ENCODE measurements at regions not wholly inside any gene's neighbourhood (a gene's known extent, or its start where the extent isn't known, plus 50 kb on each side); places are given as distances from the start of the nearest gene placed in this dataset.

- H3K9me3 ChIP-seq: no peaks in the 10 kb centered on the region
- DNase-seq (peak in 1 of 3 donors; percentile 6), ATAC-seq (no peak)
- TF ChIP-seq CTCF (IDR thresholded peaks at IDR 0.05): no peak
- intact Hi-C loops (cut with DNase I, micrococcal nuclease): no loop called here
- H3K4me1 ChIP-seq (ENCODE audit: low read depth): no peaks in the 10 kb centered on the region
- H3K4me3 ChIP-seq: no peak overlapping the region
- no peaks in the 10 kb centered on the region for H3K36me3 ChIP-seq (ENCODE audit: low read depth)
Observed at GRCh38 chr20:11128220-11128718, 454.5 kb upstream of the JAG1 start.

GRCh38 chr20:11128721-11129120 is 454.9 kb upstream of the JAG1 start:
- H3K4me3 ChIP-seq: no peak overlapping the region
- no peak for ATAC-seq
- intact Hi-C loops (cut with DNase I, micrococcal nuclease): no loop called here
- H3K9me3 ChIP-seq: no peaks in the 10 kb centered on the region
- no peak for DNase-seq
- no peaks in the 10 kb centered on the region for H3K36me3 ChIP-seq (ENCODE audit: low read depth)
- no peak for TF ChIP-seq CTCF (IDR thresholded peaks at IDR 0.05)
- no peaks in the 10 kb centered on the region for H3K4me1 ChIP-seq (ENCODE audit: low read depth)

GRCh38 chr20:11130554-11131166 is 456.9 kb upstream of the JAG1 start:
- intact Hi-C loops (cut with DNase I, micrococcal nuclease): no loop called here
- no peaks in the 10 kb centered on the region for H3K4me1 ChIP-seq (ENCODE audit: low read depth)
- DNase-seq (no peak), ATAC-seq (no peak)
- TF ChIP-seq CTCF (IDR thresholded peaks at IDR 0.05): no peak
- H3K9me3 ChIP-seq: no peaks in the 10 kb centered on the region
- no peak overlapping the region for H3K4me3 ChIP-seq
- H3K36me3 ChIP-seq (ENCODE audit: low read depth): no peaks in the 10 kb centered on the region

GRCh38 chr20:11132819-11133415 is 459.1 kb upstream of the JAG1 start:
- Histone ChIP-seq H3K4me3 (no peak overlapping the region), H3K36me3 (ENCODE audit: low read depth) (no peaks in the 10 kb centered on the region), H3K4me1 (ENCODE audit: low read depth) (no peaks in the 10 kb centered on the region), H3K9me3 (no peaks in the 10 kb centered on the region)
- ATAC-seq (no peak), DNase-seq (no peak)
- no peak for TF ChIP-seq CTCF (IDR thresholded peaks at IDR 0.05)
- intact Hi-C loops (cut with DNase I, micrococcal nuclease): no loop called here

GRCh38 chr20:11136691-11137090 is 462.9 kb upstream of the JAG1 start:
- no peaks in the 10 kb centered on the region for H3K4me1 ChIP-seq (ENCODE audit: low read depth)
- no peak overlapping the region for H3K4me3 ChIP-seq
- DNase-seq (no peak), ATAC-seq (no peak)
- no peaks in the 10 kb centered on the region for H3K36me3 ChIP-seq (ENCODE audit: low read depth)
- H3K9me3 ChIP-seq: no peaks in the 10 kb centered on the region
- TF ChIP-seq CTCF (IDR thresholded peaks at IDR 0.05): no peak
- intact Hi-C loops (cut with DNase I, micrococcal nuclease): no loop called here

Data from mucosa of descending colon (tissue), 3 donors.